GM23338 (cell line): ENCODE measurements at regions not wholly inside any gene's neighbourhood (a gene's known extent, or its start where the extent isn't known, plus 50 kb on each side); places are given as distances from the start of the nearest gene placed in this dataset.

ENCODE experiments used
- ATAC-seq: fragments of 200-7000 bp; cut with Tn5 transposase; 3 replicates; pipeline ENCODE4 v1.9.1; 2020
- DNase-seq: peaks from one replicate; pipeline ENCODE4 v3.0.0-alpha.2; 2015; ENCODE audit warnings: low spot score
- H2AFZ ChIP-seq: fragments of 200-600 bp; sonication (generic); 2 replicates; pipeline ENCODE4 v1.8.0; 2016; ENCODE audit warnings: antibody characterized with exemption, mild to moderate bottlenecking, moderate library complexity
- H3F3A ChIP-seq: fragments of 200-600 bp; sonication (generic); replicated peaks from 2 replicates; pipeline ENCODE4 v1.8.0; 2017; ENCODE audit warnings: antibody characterized with exemption, mixed run types, low read depth
- H3K27ac ChIP-seq: fragments of 200-600 bp; sonication (generic); 2 replicates; pipeline ENCODE4 v1.6.1; 2016; ENCODE audit warnings: low read depth
- H3K27me3 ChIP-seq: fragments of 200-600 bp; sonication (generic); 2 replicates; pipeline ENCODE4 v1.8.0; 2016; ENCODE audit warnings: mild to moderate bottlenecking, mixed run types, moderate library complexity; ENCODE audit not compliant: insufficient read depth
- H3K36me3 ChIP-seq: fragments of 200-600 bp; sonication (generic); 2 replicates; pipeline ENCODE4 v1.8.0; 2016; ENCODE audit warnings: mild to moderate bottlenecking; ENCODE audit not compliant: insufficient read depth
- H3K4me1 ChIP-seq: fragments of 200-600 bp; sonication (generic); 2 replicates; pipeline ENCODE4 v1.8.0; 2016; ENCODE audit warnings: mild to moderate bottlenecking, moderate library complexity; ENCODE audit not compliant: insufficient read depth
- H3K4me2 ChIP-seq: fragments of 200-600 bp; sonication (generic); 2 replicates; pipeline ENCODE4 v1.7.1; 2017; ENCODE audit warnings: mixed run types
- H3K4me3 ChIP-seq: fragments of 200-600 bp; sonication (generic); 2 replicates; pipeline ENCODE4 v1.6.1; 2016; ENCODE audit warnings: mixed run types
- H3K79me2 ChIP-seq: fragments of 200-600 bp; sonication (generic); replicated peaks from 2 replicates; pipeline ENCODE4 v1.8.0; 2017; ENCODE audit warnings: mild to moderate bottlenecking; ENCODE audit not compliant: insufficient read depth
- H3K9me2 ChIP-seq: fragments of 200-600 bp; sonication (generic); 2 replicates; pipeline ENCODE4 v1.8.0; 2017; ENCODE audit not compliant: insufficient read depth
- H4K20me1 ChIP-seq: fragments of 200-600 bp; sonication (generic); replicated peaks from 2 replicates; pipeline ENCODE4 v1.8.0; 2017; ENCODE audit warnings: mild to moderate bottlenecking; ENCODE audit not compliant: insufficient read depth
- H3K27ac Mint-ChIP-seq: 2 replicates; pipeline ENCODE4 v1.8.0; 2020; ENCODE audit warnings: inconsistent platforms, mild to moderate bottlenecking, moderate library complexity, mixed read lengths
- H3K27me3 Mint-ChIP-seq: 3 replicates; pipeline ENCODE4 v1.8.0; 2022; ENCODE audit warnings: low read depth, mild to moderate bottlenecking, moderate library complexity, mixed read lengths, inconsistent platforms; ENCODE audit not compliant: insufficient read depth, poor library complexity
- H3K36me3 Mint-ChIP-seq: 3 replicates; pipeline ENCODE4 v1.8.0; 2021; ENCODE audit warnings: low read depth, mild to moderate bottlenecking, inconsistent platforms, moderate library complexity, mixed read lengths
- H3K4me1 Mint-ChIP-seq: 3 replicates; pipeline ENCODE4 v1.8.0; 2020; ENCODE audit warnings: mild to moderate bottlenecking, inconsistent platforms, mixed read lengths
- H3K4me3 Mint-ChIP-seq: 3 replicates; pipeline ENCODE4 v1.8.0; 2021; ENCODE audit warnings: moderate library complexity, mild to moderate bottlenecking, inconsistent platforms, mixed read lengths
- H3K9me3 Mint-ChIP-seq: 3 replicates; pipeline ENCODE4 v1.8.0; 2020; ENCODE audit warnings: moderate library complexity, mild to moderate bottlenecking, inconsistent platforms, mixed read lengths
- CREB1 ChIP-seq: fragments of 250-450 bp; sonication (Bioruptor Pico); IDR thresholded peaks from 2 replicates; pipeline ENCODE4 v1.5.0; 2020; ENCODE audit warnings: low read depth, mild to moderate bottlenecking, moderate library complexity
- EZH2 ChIP-seq: fragments of 200-600 bp; sonication (generic); IDR thresholded peaks from one replicate; pipeline ENCODE4 v1.8.0; 2017; ENCODE audit warnings: antibody characterized with exemption, mild to moderate bottlenecking, low read depth; ENCODE audit not compliant: unreplicated experiment
- JUNB ChIP-seq: IDR thresholded peaks from one replicate; pipeline ENCODE4 v1.6.1; 2016; ENCODE audit warnings: antibody characterized with exemption; ENCODE audit not compliant: unreplicated experiment
- POLR2AphosphoS5 ChIP-seq: IDR thresholded peaks from 2 replicates; pipeline ENCODE4 v1.6.1; 2016; ENCODE audit warnings: antibody characterized with exemption, low read depth
- STAT1 ChIP-seq: IDR thresholded peaks from one replicate; pipeline ENCODE4 v1.6.1; 2016; ENCODE audit warnings: antibody characterized with exemption; ENCODE audit not compliant: unreplicated experiment
- ZNF462 ChIP-seq: fragments of 250-450 bp; sonication (Bioruptor Pico); IDR thresholded peaks from 2 replicates; pipeline ENCODE4 v1.5.0; 2020; ENCODE audit warnings: mild to moderate bottlenecking, moderate library complexity

- no peak for TF ChIP-seq ZNF462 (CRISPR knock-in tag)
- TF ChIP-seq EZH2, result no peak
Measured at GRCh38 chr2:83851066-83851465, 608.0 kb downstream of the SUCLG1 start (continued).

GRCh38 chr2:83850071-83850725 is 608.9 kb downstream of the SUCLG1 start:
- Histone ChIP-seq H4K20me1 (no peaks in the 10 kb centered on the region), H3K27me3 (no peaks in the 10 kb centered on the region), H3K36me3 (no peaks in the 10 kb centered on the region), H3K4me1 (no peaks in the 10 kb centered on the region), H3K27ac (no peak overlapping the region), H3K4me2 (no peak overlapping the region), H3K4me3 (no peak overlapping the region), H3K9me2 (peaks cover 11% of the 10 kb centered on the region), H3K79me2 (no peaks in the 10 kb centered on the region), H2AFZ (no peak overlapping the region), H3F3A (no peaks in the 10 kb centered on the region)
- H3K27me3 Mint-ChIP-seq, result peaks cover 2% of the 10 kb centered on the region
- H3K4me1 Mint-ChIP-seq, result no peaks in the 10 kb centered on the region
- H3K27ac Mint-ChIP-seq, result no peak overlapping the region
- DNase-seq (no peak), ATAC-seq (no peak)
- H3K4me3 Mint-ChIP-seq, result no peak overlapping the region
- peaks cover 14% of the 10 kb centered on the region for H3K9me3 Mint-ChIP-seq
- peaks cover 16% of the 10 kb centered on the region for H3K36me3 Mint-ChIP-seq
- TF ChIP-seq POLR2AphosphoS5 (no peak), CREB1 (no peak), ZNF462 (CRISPR knock-in tag) (no peak), JUNB (no peak), STAT1 (no peak), EZH2 (no peak)
